ENCODE measurements at regions not wholly inside any gene's neighbourhood (a gene's known extent, or its start where the extent isn't known, plus 50 kb on each side); places are given as distances from the start of the nearest gene placed in this dataset.

GRCh38 chr12:20134652-20135051 is 233.7 kb upstream of the PDE3A start:
- no peaks in the 10 kb centered on the region for H3K27me3 ChIP-seq (ENCODE audit: control insufficient read depth, insufficient read depth, low read length)
- no peak overlapping the region for H3K4me3 ChIP-seq (ENCODE audit: low read depth, low read length)
- no peak for TF ChIP-seq CTCF (IDR thresholded peaks at IDR 0.05; ENCODE audit: insufficient read depth, low read length, poor library complexity, severe bottlenecking)
- H3K36me3 ChIP-seq (ENCODE audit: control insufficient read depth, insufficient read depth, low read length), result no peaks in the 10 kb centered on the region
- DNase-seq (ENCODE audit: low read depth), result no peak

DNA sequence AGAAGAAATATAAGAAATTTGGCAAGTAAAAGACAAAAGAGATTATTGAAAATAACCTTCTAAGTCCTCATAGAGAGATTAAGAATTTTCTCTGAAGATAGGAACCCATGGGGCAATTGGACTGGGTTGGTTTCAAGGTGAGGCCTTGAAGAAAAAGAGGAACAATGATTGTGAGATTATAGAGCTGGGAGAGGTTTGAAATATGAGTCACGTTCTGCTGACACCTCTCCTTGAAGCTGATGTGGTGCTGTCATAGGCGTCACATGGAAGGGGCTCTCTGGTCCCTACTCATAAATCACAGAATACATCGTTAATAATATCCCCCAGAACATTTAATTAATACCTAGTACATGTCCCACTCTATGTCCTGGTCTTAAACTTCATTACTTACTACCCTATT is 227.6 kb upstream of the PDE3A start:
- no peak for DNase-seq (ENCODE audit: low read depth)
- no peak overlapping the region for H3K4me3 ChIP-seq (ENCODE audit: low read depth, low read length)
- H3K27me3 ChIP-seq (ENCODE audit: control insufficient read depth, insufficient read depth, low read length), result no peaks in the 10 kb centered on the region
- no peaks in the 10 kb centered on the region for H3K36me3 ChIP-seq (ENCODE audit: control insufficient read depth, insufficient read depth, low read length)
- no peak for TF ChIP-seq CTCF (IDR thresholded peaks at IDR 0.05; ENCODE audit: insufficient read depth, low read length, poor library complexity, severe bottlenecking)

GRCh38 chr12:20142316-20142715 is 226.0 kb upstream of the PDE3A start:
- H3K4me3 ChIP-seq (ENCODE audit: low read depth, low read length), result no peak overlapping the region
- no peak for TF ChIP-seq CTCF (IDR thresholded peaks at IDR 0.05; ENCODE audit: insufficient read depth, low read length, poor library complexity, severe bottlenecking)

DNA sequence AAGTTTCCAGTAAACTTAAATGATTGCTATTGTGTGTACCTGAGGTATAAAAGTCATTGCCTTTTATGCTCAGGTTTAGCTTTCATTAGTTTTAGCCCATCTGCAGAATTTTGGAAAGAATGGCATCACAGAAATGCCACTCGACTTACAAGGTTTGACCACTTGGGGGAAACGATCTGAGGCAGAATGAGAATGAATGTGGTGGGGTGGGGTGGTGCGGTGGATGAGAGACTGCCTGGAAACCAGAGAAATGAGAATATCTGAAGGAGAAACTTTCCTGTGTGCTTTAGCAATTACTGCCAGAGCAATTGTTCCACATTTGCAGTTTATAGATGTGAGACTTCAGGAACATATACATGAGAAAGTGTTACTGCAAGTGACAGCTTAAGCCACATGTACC is 225.4 kb upstream of the PDE3A start:
- H3K27me3 ChIP-seq (ENCODE audit: control insufficient read depth, insufficient read depth, low read length), result no peaks in the 10 kb centered on the region
- no peak for TF ChIP-seq CTCF (IDR thresholded peaks at IDR 0.05; ENCODE audit: insufficient read depth, low read length, poor library complexity, severe bottlenecking)
- no peaks in the 10 kb centered on the region for H3K36me3 ChIP-seq (ENCODE audit: control insufficient read depth, insufficient read depth, low read length)
- DNase-seq (ENCODE audit: low read depth), result no peak
- H3K4me3 ChIP-seq (ENCODE audit: low read depth, low read length), result no peak overlapping the region

More at GRCh38 chr12:20142316-20142715, 226.0 kb upstream of the PDE3A start:
- no peaks in the 10 kb centered on the region for H3K27me3 ChIP-seq (ENCODE audit: control insufficient read depth, insufficient read depth, low read length)
- no peaks in the 10 kb centered on the region for H3K36me3 ChIP-seq (ENCODE audit: control insufficient read depth, insufficient read depth, low read length)
- DNase-seq (ENCODE audit: low read depth), result no peak

DNA sequence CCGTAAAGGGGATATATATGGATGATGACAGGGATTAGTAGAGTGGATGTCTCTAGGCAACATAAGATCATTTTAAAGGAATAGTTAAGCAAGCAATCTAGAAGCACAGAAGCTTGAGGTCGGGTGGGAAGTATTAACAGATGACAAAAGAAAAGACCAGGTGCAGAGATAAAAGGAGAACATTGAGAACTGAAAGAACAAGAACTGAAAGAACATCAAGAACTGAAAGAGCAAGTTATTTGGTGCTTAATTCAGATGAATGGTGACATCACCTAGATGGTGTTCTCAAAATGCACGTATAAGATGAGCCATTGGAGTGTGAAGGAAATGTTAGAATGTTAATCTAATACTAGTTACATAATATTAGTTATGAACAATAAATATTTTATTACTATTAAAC is 224.0 kb upstream of the PDE3A start:
- no peaks in the 10 kb centered on the region for H3K36me3 ChIP-seq (ENCODE audit: control insufficient read depth, insufficient read depth, low read length)
- no peak for DNase-seq (ENCODE audit: low read depth)
- H3K4me3 ChIP-seq (ENCODE audit: low read depth, low read length), result no peak overlapping the region
- H3K27me3 ChIP-seq (ENCODE audit: control insufficient read depth, insufficient read depth, low read length), result no peaks in the 10 kb centered on the region
- TF ChIP-seq CTCF (IDR thresholded peaks at IDR 0.05; ENCODE audit: insufficient read depth, low read length, poor library complexity, severe bottlenecking), result no peak

- Histone ChIP-seq H3K36me3 (ENCODE audit: control insufficient read depth, insufficient read depth, low read length) (no peaks in the 10 kb centered on the region), H3K4me3 (ENCODE audit: low read depth, low read length) (no peak overlapping the region), H3K27me3 (ENCODE audit: control insufficient read depth, insufficient read depth, low read length) (no peaks in the 10 kb centered on the region)
- no peak for DNase-seq (ENCODE audit: low read depth)
- TF ChIP-seq CTCF (IDR thresholded peaks at IDR 0.05; ENCODE audit: insufficient read depth, low read length, poor library complexity, severe bottlenecking), result no peak
Measured at GRCh38 chr12:20148241-20148640, 220.1 kb upstream of the PDE3A start.

Data from kidney epithelial cell (primary cell).